HCT116 (cell line): ENCODE measurements at regions not wholly inside any gene's neighbourhood (a gene's known extent, or its start where the extent isn't known, plus 50 kb on each side); places are given as distances from the start of the nearest gene placed in this dataset.

Source experiments
- ATAC-seq: fragments of 200-7000 bp; cut with Tn5 transposase; 2 replicates; pipeline ENCODE4 v1.9.1; 2020; ENCODE audit warnings: mild to moderate bottlenecking, moderate library complexity
- BruUV-seq: library from RNA; stranded (reverse); fragments of 400-500 nt; replicated peaks from 2 replicates; lab custom pipeline; 2021; lab: Mats Ljungman, UMichigan
- CTCF ChIA-PET: fragments of 300-600 bp; sonication (Branson Sonifier 250); formaldehyde crosslinking; loops from one replicate; lab custom pipeline; 2021; ENCODE audit warnings: antibody characterized with exemption; lab: Charles Lee
- POLR2A ChIA-PET: fragments of 300-600, 350-600 bp; sonication (Branson Sonifier 250); formaldehyde crosslinking; loops from one replicate; lab custom pipeline; 2021; ENCODE audit warnings: antibody characterized with exemption; lab: Charles Lee
- RAD21 ChIA-PET, 2 experiments: fragments of 300-600 bp; sonication (Branson Sonifier 250); formaldehyde crosslinking; loops; one replicate each; lab custom pipeline; 2023; ENCODE audit warnings: low total read pairs in 2 of 2; ENCODE audit not compliant: uncharacterized antibody in 2 of 2, unreplicated experiment in 2 of 2, low non-redundant PET in 1 of 2; lab: Charles Lee
- DNase-seq: peaks from one replicate; pipeline ENCODE4 v3.0.0-alpha.2; 2010; ENCODE audit warnings: low read depth, low spot score
- H2AFZ ChIP-seq: fragments of 200-600 bp; shearing (Covaris generic), sonication (generic); 2 replicates; pipeline ENCODE4 v1.6.1; 2017; ENCODE audit warnings: low read depth, mixed run types, mixed read lengths, antibody characterized with exemption, low read length; ENCODE audit not compliant: poor library complexity, severe bottlenecking
- H3K27ac ChIP-seq: 2 replicates; pipeline ENCODE4 v1.5.1; 2012; ENCODE audit warnings: low read depth, low read length
- H3K27me3 ChIP-seq: fragments of 200-600 bp; sonication (generic); 2 replicates; pipeline ENCODE4 v1.6.1; 2016; ENCODE audit warnings: mixed run types, low read length, mixed read lengths; ENCODE audit not compliant: insufficient read depth
- H3K36me3 ChIP-seq, 2 experiments: fragments of 200-500 bp in 1 of 2; fragments of 200-600 bp in 1 of 2; sonication (Bioruptor generic) in 1 of 2; sonication (generic) in 1 of 2; 2 replicates each; pipeline versions ENCODE4 v1.5.1 to v1.6.1; 2014 to 2016; ENCODE audit warnings: low read length in 2 of 2, inconsistent platforms in 1 of 2, mixed read lengths in 1 of 2, mixed run types in 1 of 2; ENCODE audit not compliant: insufficient read depth in 2 of 2, control insufficient read depth in 1 of 2
- H3K4me1 ChIP-seq, 2 experiments: fragments of 200-600 bp in 1 of 2; sonication (generic) in 1 of 2; 2 replicates each; pipeline versions ENCODE4 v1.5.1 to v1.6.1; 2012 to 2017; ENCODE audit warnings: low read length in 2 of 2, inconsistent platforms in 1 of 2, mild to moderate bottlenecking in 1 of 2, mixed read lengths in 1 of 2, mixed run types in 1 of 2, moderate library complexity in 1 of 2; ENCODE audit not compliant: insufficient read depth in 2 of 2, control insufficient read depth in 1 of 2
- H3K4me2 ChIP-seq: fragments of 200-600 bp; sonication (generic); 2 replicates; pipeline ENCODE4 v1.6.1; 2017; ENCODE audit warnings: mixed run types, low read length, mixed read lengths
- H3K4me3 ChIP-seq, 2 experiments: fragments of 200-600 bp in 1 of 2; sonication (generic) in 1 of 2; replicated peaks in 1 of 2; 2 replicates each; pipeline ENCODE4 v1.5.1; 2011 to 2016; ENCODE audit warnings: low read length in 2 of 2, control low read depth in 1 of 2, low read depth in 1 of 2, mild to moderate bottlenecking in 1 of 2, mixed read lengths in 1 of 2, mixed run types in 1 of 2
- H3K79me2 ChIP-seq: fragments of 200-600 bp; sonication (generic); 2 replicates; pipeline ENCODE4 v1.6.1; 2017; ENCODE audit warnings: mild to moderate bottlenecking, mixed run types, low read length, moderate library complexity, mixed read lengths; ENCODE audit not compliant: insufficient read depth
- H3K9ac ChIP-seq: fragments of 200-600 bp; sonication (generic); 2 replicates; pipeline ENCODE4 v1.6.1; 2016; ENCODE audit warnings: low read length, mixed read lengths
- H3K9me2 ChIP-seq: fragments of 200-600 bp; sonication (generic), shearing (Covaris generic); 2 replicates; pipeline ENCODE4 v1.6.1; 2017; ENCODE audit warnings: mixed run types, mild to moderate bottlenecking, moderate library complexity; ENCODE audit not compliant: insufficient read depth
- H3K9me3 ChIP-seq, 2 experiments: fragments of 200-500 bp in 1 of 2; fragments of 200-600 bp in 1 of 2; sonication (Bioruptor generic) in 1 of 2; sonication (generic) in 1 of 2; 2 replicates each; pipeline ENCODE4 v1.6.1; 2014 to 2017; ENCODE audit warnings: low read length in 2 of 2, mixed read lengths in 2 of 2, inconsistent platforms in 1 of 2, low read depth in 1 of 2, mild to moderate bottlenecking in 1 of 2, mixed run types in 1 of 2, moderate library complexity in 1 of 2; ENCODE audit not compliant: control insufficient read depth in 1 of 2, insufficient read depth in 1 of 2
- H4K20me1 ChIP-seq: fragments of 200-600 bp; sonication (generic), shearing (Covaris generic); 2 replicates; pipeline ENCODE4 v1.6.1; 2017; ENCODE audit warnings: mixed run types, mild to moderate bottlenecking, moderate library complexity; ENCODE audit not compliant: insufficient read depth
- CEBPB ChIP-seq: IDR thresholded peaks from 2 replicates; pipeline ENCODE4 v1.6.1; 2012; ENCODE audit warnings: low read depth
- FOSL1 ChIP-seq: IDR thresholded peaks from 2 replicates; pipeline ENCODE4 v1.6.1; 2012; ENCODE audit warnings: low read depth
- JUND ChIP-seq: IDR thresholded peaks from 2 replicates; pipeline ENCODE4 v1.6.1; 2012
- POLR2AphosphoS5 ChIP-seq: IDR thresholded peaks from 2 replicates; pipeline ENCODE4 v1.6.1; 2011; ENCODE audit warnings: mild to moderate bottlenecking, low read depth, low read length, moderate library complexity
- SRF ChIP-seq: IDR thresholded peaks from 2 replicates; pipeline ENCODE4 v1.6.1; 2012; ENCODE audit warnings: low read depth
- ZNF274 ChIP-seq: fragments of 200-500 bp; sonication (Bioruptor generic); IDR thresholded peaks from 2 replicates; pipeline ENCODE4 v1.6.1; 2014; ENCODE audit warnings: mild to moderate bottlenecking, low read depth, low read length, inconsistent platforms
- intact Hi-C: fragments of 100-400 bp; cut with micrococcal nuclease; formaldehyde crosslinking; loops from 2 replicates; pipeline ENCODE4 v1.10.0; 2022
- TF ChIP-seq, protein P1 (sequence below), 3 experiments: fragments of 200-600 bp in 1 of 3; sonication (generic) in 1 of 3; IDR thresholded peaks in 2 of 3; conservative IDR thresholded peaks in 1 of 3; 2 replicates each; pipeline ENCODE4 v1.5.1; 2012 to 2017; ENCODE audit warnings: low read depth in 2 of 3, low read length in 2 of 3, antibody characterized with exemption in 1 of 3, borderline replicate concordance in 1 of 3, control low read depth in 1 of 3, mild to moderate bottlenecking in 1 of 3, mixed read lengths in 1 of 3, mixed run types in 1 of 3, moderate library complexity in 1 of 3; ENCODE audit not compliant: insufficient read depth in 1 of 3
- TF ChIP-seq, protein P2 (sequence below): IDR thresholded peaks from 2 replicates; pipeline ENCODE4 v1.6.1; 2012
- TF ChIP-seq, protein P3 (sequence below): IDR thresholded peaks from 2 replicates; pipeline ENCODE4 v1.6.1; 2011; ENCODE audit warnings: mild to moderate bottlenecking, low read length, moderate library complexity; ENCODE audit not compliant: insufficient replicate concordance; ENCODE audit errors: extremely low read depth

GRCh38 chr1:192920412-192920811, 111.6 kb downstream of the RGS2 start (continued):
- TF ChIP-seq, protein P1, sequence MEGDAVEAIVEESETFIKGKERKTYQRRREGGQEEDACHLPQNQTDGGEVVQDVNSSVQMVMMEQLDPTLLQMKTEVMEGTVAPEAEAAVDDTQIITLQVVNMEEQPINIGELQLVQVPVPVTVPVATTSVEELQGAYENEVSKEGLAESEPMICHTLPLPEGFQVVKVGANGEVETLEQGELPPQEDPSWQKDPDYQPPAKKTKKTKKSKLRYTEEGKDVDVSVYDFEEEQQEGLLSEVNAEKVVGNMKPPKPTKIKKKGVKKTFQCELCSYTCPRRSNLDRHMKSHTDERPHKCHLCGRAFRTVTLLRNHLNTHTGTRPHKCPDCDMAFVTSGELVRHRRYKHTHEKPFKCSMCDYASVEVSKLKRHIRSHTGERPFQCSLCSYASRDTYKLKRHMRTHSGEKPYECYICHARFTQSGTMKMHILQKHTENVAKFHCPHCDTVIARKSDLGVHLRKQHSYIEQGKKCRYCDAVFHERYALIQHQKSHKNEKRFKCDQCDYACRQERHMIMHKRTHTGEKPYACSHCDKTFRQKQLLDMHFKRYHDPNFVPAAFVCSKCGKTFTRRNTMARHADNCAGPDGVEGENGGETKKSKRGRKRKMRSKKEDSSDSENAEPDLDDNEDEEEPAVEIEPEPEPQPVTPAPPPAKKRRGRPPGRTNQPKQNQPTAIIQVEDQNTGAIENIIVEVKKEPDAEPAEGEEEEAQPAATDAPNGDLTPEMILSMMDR (IDR thresholded peaks at IDR 0.05 in 2 of 3, conservative IDR thresholded peaks at IDR 0.05 in 1 of 3; ENCODE audit: borderline replicate concordance in 1 of 3, insufficient read depth in 1 of 3, low read depth in 2 of 3, low read length in 2 of 3): no peak
- TF ChIP-seq SRF: no peak
- no peak for TF ChIP-seq JUND
- TF ChIP-seq, all 23 proteins: peak for 0

DNA sequence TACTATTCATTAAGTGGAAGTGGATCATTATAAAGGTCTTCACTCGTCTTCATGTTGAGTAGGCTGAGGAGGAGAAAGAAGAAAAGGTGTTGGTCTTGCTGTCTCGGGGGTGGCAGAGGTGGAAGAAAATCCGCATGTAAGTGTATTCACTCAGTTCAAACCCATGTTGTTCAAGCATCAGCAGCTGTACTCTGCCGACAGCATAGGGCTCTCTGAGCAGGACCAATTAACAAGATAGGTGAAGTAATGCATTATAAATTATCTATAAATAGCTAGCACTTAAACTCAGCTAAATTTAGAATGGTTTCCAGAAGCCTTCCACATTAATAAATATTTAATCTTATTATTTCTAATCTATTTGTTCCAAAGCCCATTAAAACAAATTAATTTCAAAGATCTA, 116.8 kb downstream of the RGS2 start:
- H3K9ac ChIP-seq: no peak overlapping the region
- H4K20me1 ChIP-seq: no peaks in the 10 kb centered on the region
- no TSS peak for BruUV-seq
- no peak for TF ChIP-seq ZNF274
- TF ChIP-seq POLR2AphosphoS5: no peak
- TF ChIP-seq FOSL1: no peak
- TF ChIP-seq CEBPB: no peak
- TF ChIP-seq, protein P2, sequence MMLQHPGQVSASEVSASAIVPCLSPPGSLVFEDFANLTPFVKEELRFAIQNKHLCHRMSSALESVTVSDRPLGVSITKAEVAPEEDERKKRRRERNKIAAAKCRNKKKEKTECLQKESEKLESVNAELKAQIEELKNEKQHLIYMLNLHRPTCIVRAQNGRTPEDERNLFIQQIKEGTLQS: no peak
- TF ChIP-seq, protein P3, sequence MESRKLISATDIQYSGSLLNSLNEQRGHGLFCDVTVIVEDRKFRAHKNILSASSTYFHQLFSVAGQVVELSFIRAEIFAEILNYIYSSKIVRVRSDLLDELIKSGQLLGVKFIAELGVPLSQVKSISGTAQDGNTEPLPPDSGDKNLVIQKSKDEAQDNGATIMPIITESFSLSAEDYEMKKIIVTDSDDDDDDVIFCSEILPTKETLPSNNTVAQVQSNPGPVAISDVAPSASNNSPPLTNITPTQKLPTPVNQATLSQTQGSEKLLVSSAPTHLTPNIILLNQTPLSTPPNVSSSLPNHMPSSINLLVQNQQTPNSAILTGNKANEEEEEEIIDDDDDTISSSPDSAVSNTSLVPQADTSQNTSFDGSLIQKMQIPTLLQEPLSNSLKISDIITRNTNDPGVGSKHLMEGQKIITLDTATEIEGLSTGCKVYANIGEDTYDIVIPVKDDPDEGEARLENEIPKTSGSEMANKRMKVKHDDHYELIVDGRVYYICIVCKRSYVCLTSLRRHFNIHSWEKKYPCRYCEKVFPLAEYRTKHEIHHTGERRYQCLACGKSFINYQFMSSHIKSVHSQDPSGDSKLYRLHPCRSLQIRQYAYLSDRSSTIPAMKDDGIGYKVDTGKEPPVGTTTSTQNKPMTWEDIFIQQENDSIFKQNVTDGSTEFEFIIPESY: no peak
- no peak overlapping the region for H3K27ac ChIP-seq
- intact Hi-C loops: no loop called here
- no peaks in the 10 kb centered on the region for H3K36me3 ChIP-seq
- H3K9me3 ChIP-seq: no peaks in the 10 kb centered on the region
- no peak overlapping the region for H2AFZ ChIP-seq
- H3K4me3 ChIP-seq: no peak overlapping the region
- H3K79me2 ChIP-seq: no peaks in the 10 kb centered on the region
- no peaks in the 10 kb centered on the region for H3K4me1 ChIP-seq
- POLR2A ChIA-PET: interaction anchor here (1.1 kb wide), 1 partner anchor 12 kb away, joined by 3 read pairs; no protein-coding TSS in a partner anchor
- H3K4me2 ChIP-seq: no peak overlapping the region
- DNase-seq (no peak), ATAC-seq (no peak)
- H3K9me2 ChIP-seq: no peaks in the 10 kb centered on the region
- RAD21 ChIA-PET: no interaction called here
- H3K27me3 ChIP-seq: no peaks in the 10 kb centered on the region
- CTCF ChIA-PET: no interaction called here
